PFSK-1 (cell line): ENCODE measurements at regions not wholly inside any gene's neighbourhood (a gene's known extent, or its start where the extent isn't known, plus 50 kb on each side); places are given as distances from the start of the nearest gene placed in this dataset.

ENCODE experiments used
- FOXP2 ChIP-seq: optimal IDR thresholded peaks from 2 replicates; pipeline ENCODE3; 2011; ENCODE audit warnings: borderline replicate concordance, control low read depth, inconsistent platforms; ENCODE audit not compliant: insufficient read depth; ENCODE audit errors: extremely low read length, extremely low read depth
- POLR2AphosphoS5 ChIP-seq: IDR thresholded peaks from 2 replicates; pipeline ENCODE4 v1.6.1; 2012; ENCODE audit warnings: low read depth, mild to moderate bottlenecking, control low read depth, low read length, moderate library complexity
- REST ChIP-seq, 2 experiments: IDR thresholded peaks; 2 replicates each; pipeline versions ENCODE4 v1.6.1 to v1.8.0; 2011 to 2012; ENCODE audit warnings: low read depth in 2 of 2, low read length in 2 of 2, control low read depth in 1 of 2, inconsistent platforms in 1 of 2, mild to moderate bottlenecking in 1 of 2, moderate library complexity in 1 of 2; ENCODE audit not compliant: insufficient read depth in 1 of 2
- SIN3A ChIP-seq: IDR thresholded peaks from 2 replicates; pipeline ENCODE4 v1.6.1; 2012; ENCODE audit warnings: mild to moderate bottlenecking, low read length, moderate library complexity, borderline replicate concordance; ENCODE audit not compliant: insufficient read depth
- TAF1 ChIP-seq: IDR thresholded peaks from 2 replicates; pipeline ENCODE4 v1.6.1; 2012; ENCODE audit warnings: low read length, control low read depth, borderline replicate concordance; ENCODE audit not compliant: insufficient read depth

GRCh38 chr12:91328451-91328850, 145.8 kb upstream of the DCN start:
- TF ChIP-seq POLR2AphosphoS5 (no peak), FOXP2 (no peak)

DNA sequence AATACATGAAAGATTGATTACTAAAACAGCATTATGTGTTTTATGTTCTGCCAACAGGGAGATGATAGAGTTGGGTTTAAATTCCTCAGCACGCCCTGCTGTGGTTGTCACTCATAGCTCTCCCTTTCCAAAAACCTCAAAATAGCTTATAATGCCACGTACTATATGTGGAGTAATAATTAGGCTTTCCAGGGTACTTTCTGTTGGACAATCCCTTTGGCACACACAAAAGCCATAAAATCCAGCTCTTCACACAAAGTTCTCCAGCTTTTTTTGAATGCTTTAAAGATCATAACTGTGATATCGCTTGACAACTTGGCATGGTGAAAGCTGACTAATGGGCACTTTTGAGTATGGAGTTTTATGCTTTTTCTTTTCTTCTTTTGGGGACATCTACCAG, 145.3 kb upstream of the DCN start:
- no peak for TF ChIP-seq POLR2AphosphoS5
- TF ChIP-seq TAF1, result no peak
- TF ChIP-seq REST (IDR thresholded peaks at IDR 0.05; ENCODE audit: insufficient read depth in 1 of 2, low read depth in 2 of 2, low read length in 2 of 2), result no peak
- TF ChIP-seq FOXP2, result no peak
- TF ChIP-seq SIN3A, result no peak

DNA sequence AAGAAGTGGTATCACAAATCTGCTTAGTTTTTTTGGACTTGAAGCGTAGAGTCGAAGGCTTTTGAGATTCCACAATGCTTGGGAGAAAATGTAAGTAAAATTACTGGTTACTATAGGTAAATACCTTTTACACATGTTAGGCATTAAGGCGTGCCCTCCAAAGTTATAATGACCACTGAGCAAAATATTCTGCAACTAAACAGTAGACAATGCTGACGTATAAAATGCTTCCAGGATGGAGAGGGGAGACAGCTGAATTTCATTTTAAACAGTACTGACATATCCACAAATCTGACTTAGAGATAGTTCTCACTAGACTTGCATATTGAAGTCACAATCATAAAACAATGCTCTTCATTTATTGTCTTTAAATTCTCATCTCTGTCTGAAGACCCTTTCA, 144.5 kb upstream of the DCN start:
- no peak for TF ChIP-seq POLR2AphosphoS5
- no peak for TF ChIP-seq TAF1
- no peak for TF ChIP-seq FOXP2
- TF ChIP-seq SIN3A, result no peak
- TF ChIP-seq REST (IDR thresholded peaks at IDR 0.05; ENCODE audit: insufficient read depth in 1 of 2, low read depth in 2 of 2, low read length in 2 of 2), result no peak

- TF ChIP-seq REST (IDR thresholded peaks at IDR 0.05; ENCODE audit: insufficient read depth in 1 of 2, low read depth in 2 of 2, low read length in 2 of 2), result no peak
- TF ChIP-seq TAF1, result no peak
- no peak for TF ChIP-seq POLR2AphosphoS5
- TF ChIP-seq FOXP2, result no peak
- no peak for TF ChIP-seq SIN3A
Observed at GRCh38 chr12:91326058-91327027, 143.7 kb upstream of the DCN start.

- TF ChIP-seq FOXP2 (no peak), REST (IDR thresholded peaks at IDR 0.05; ENCODE audit: insufficient read depth in 1 of 2, low read depth in 2 of 2, low read length in 2 of 2) (no peak), SIN3A (no peak), POLR2AphosphoS5 (no peak), TAF1 (no peak)
Observed at GRCh38 chr12:91320999-91321398, 138.4 kb upstream of the DCN start.
